Suprapubic skin (tissue), 4 donors: ENCODE measurements at regions not wholly inside any gene's neighbourhood (a gene's known extent, or its start where the extent isn't known, plus 50 kb on each side); places are given as distances from the start of the nearest gene placed in this dataset.

Source experiments
- DNase-seq, 2 donors: peaks; one replicate each; pipeline ENCODE4 v3.0.0-alpha.2; 2019; ENCODE audit warnings: low spot score in 2 of 2
- H3K27ac ChIP-seq: fragments of 200-600 bp; sonication (generic); one replicate; pipeline ENCODE4 v1.5.1; 2019
- H3K27me3 ChIP-seq: fragments of 200-600 bp; sonication (generic); one replicate; pipeline ENCODE4 v1.5.1; 2019
- H3K36me3 ChIP-seq: fragments of 200-600 bp; sonication (generic); one replicate; pipeline ENCODE4 v1.5.1; 2019
- H3K4me1 ChIP-seq: fragments of 200-600 bp; sonication (generic); one replicate; pipeline ENCODE4 v1.5.1; 2019
- H3K4me3 ChIP-seq: fragments of 200-600 bp; sonication (generic); one replicate; pipeline ENCODE4 v1.5.1; 2019; ENCODE audit warnings: mild to moderate bottlenecking
- H3K9me3 ChIP-seq: fragments of 200-600 bp; sonication (generic); one replicate; pipeline ENCODE4 v1.5.1; 2019
- EP300 ChIP-seq: sonication (generic); formaldehyde crosslinking; IDR thresholded peaks from one replicate; pipeline ENCODE4 v1.6.1; 2017; ENCODE audit warnings: antibody characterized with exemption
- POLR2A ChIP-seq, 2 donors: fragments of 450-650 bp; IDR thresholded peaks; one replicate each; pipeline ENCODE4 v1.6.1; 2017; ENCODE audit warnings: antibody characterized with exemption in 2 of 2, mild to moderate bottlenecking in 2 of 2, moderate library complexity in 2 of 2
- POLR2AphosphoS5 ChIP-seq, 3 donors: sonication (generic); formaldehyde crosslinking; IDR thresholded peaks; one replicate each; pipeline ENCODE4 v1.6.1; 2017; ENCODE audit warnings: antibody characterized with exemption in 3 of 3
- WGBS: methylation state at CpG from one replicate; pipeline ENCODE4 v1.1.5; 2018; 5-methylcytosine and 5-hydroxymethylcytosine counted together
- TF ChIP-seq, protein P1 (sequence below), 2 donors: fragments of 200-600 bp in 1 of 2; fragments of 450-650 bp in 1 of 2; sonication (generic) in 1 of 2; IDR thresholded peaks; one replicate each; pipeline ENCODE4 v1.5.1; 2016 to 2019; ENCODE audit warnings: antibody characterized with exemption in 2 of 2, mild to moderate bottlenecking in 1 of 2, moderate library complexity in 1 of 2

DNA sequence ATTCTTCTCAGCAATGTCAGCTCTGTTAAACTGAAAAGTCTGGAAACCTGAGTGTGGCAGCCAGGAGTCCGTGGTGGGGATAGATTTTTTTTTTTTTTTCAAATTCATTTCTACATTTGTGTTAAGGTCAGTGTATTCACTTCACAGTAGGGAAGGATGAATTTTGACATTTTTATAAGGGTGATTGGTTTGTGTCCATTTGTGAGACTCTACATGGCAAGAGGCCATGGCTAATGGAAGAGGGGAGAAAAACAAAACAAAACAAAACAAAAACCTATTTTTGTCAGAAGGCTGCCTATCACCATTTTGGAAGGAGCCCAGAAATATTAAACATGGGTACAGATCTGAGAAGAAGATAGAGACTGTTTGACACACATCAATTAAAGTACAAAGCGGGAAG, 176.1 kb downstream of the RMST start:
- no peak for DNase-seq
- WGBS = 75% methylated on average over 2 of the region's 2 CpGs
- TF ChIP-seq POLR2A (IDR thresholded peaks at IDR 0.05) = no peak
- TF ChIP-seq POLR2AphosphoS5 (IDR thresholded peaks at IDR 0.05) = no peak
- TF ChIP-seq, protein P1, sequence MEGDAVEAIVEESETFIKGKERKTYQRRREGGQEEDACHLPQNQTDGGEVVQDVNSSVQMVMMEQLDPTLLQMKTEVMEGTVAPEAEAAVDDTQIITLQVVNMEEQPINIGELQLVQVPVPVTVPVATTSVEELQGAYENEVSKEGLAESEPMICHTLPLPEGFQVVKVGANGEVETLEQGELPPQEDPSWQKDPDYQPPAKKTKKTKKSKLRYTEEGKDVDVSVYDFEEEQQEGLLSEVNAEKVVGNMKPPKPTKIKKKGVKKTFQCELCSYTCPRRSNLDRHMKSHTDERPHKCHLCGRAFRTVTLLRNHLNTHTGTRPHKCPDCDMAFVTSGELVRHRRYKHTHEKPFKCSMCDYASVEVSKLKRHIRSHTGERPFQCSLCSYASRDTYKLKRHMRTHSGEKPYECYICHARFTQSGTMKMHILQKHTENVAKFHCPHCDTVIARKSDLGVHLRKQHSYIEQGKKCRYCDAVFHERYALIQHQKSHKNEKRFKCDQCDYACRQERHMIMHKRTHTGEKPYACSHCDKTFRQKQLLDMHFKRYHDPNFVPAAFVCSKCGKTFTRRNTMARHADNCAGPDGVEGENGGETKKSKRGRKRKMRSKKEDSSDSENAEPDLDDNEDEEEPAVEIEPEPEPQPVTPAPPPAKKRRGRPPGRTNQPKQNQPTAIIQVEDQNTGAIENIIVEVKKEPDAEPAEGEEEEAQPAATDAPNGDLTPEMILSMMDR (IDR thresholded peaks at IDR 0.05) = no peak
- TF ChIP-seq EP300 = no peak
- H3K4me1 ChIP-seq = no peaks in the 10 kb centered on the region
- no peaks in the 10 kb centered on the region for H3K9me3 ChIP-seq
- H3K4me3 ChIP-seq = no peak overlapping the region
- H3K27ac ChIP-seq = no peak overlapping the region
- H3K36me3 ChIP-seq = no peaks in the 10 kb centered on the region
- H3K27me3 ChIP-seq = no peaks in the 10 kb centered on the region

DNA sequence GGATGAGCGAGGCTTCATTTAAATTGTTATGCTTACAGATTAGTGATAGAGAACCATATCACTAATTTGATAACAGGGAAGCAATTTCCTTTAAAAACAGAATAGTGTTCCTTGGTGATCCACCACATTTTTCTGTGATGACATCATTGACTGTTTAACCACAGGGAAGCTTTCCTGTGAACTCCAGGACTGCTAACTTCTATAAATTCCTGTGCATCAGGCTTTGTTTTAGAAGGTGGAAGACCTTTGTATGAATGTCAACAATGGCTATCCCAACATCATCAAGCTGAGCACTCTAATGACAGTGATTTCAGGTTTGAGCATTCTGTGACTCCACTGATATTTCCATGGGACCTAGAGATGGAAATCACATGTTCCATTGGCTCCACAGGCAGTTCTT, 177.1 kb downstream of the RMST start:
- no peaks in the 10 kb centered on the region for H3K9me3 ChIP-seq
- TF ChIP-seq, protein P1 (IDR thresholded peaks at IDR 0.05) = no peak
- no peak for TF ChIP-seq POLR2A (IDR thresholded peaks at IDR 0.05)
- TF ChIP-seq EP300 = no peak
- TF ChIP-seq POLR2AphosphoS5 (IDR thresholded peaks at IDR 0.05) = no peak
- no peak overlapping the region for H3K27ac ChIP-seq
- no peaks in the 10 kb centered on the region for H3K27me3 ChIP-seq
- H3K36me3 ChIP-seq = no peaks in the 10 kb centered on the region
- H3K4me3 ChIP-seq = no peak overlapping the region
- 97% methylated on average over 1 of the region's 1 CpG for WGBS
- DNase-seq = no peak
- no peaks in the 10 kb centered on the region for H3K4me1 ChIP-seq

DNA sequence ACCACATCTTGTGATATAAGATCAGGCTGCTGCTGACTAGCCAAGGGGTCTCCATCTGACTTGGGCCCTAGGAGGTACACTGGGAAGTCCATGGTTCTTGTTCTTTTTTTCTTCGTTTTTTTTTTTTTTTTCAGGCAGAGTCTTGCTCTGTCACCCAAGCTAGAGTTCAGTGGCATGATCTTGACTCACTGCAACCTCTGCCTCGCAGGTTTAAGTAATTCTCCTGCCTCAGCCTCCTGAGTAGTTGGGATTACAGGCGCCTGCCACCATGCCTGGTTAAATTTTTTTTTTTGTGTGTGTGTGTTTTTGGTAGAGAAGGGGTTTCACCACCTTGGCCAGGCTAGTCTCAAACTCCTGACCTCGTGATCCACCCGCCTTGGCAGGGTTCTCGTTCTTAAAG, 178.2 kb downstream of the RMST start:
- WGBS = 78% methylated on average over 6 of the region's 6 CpGs
- no peaks in the 10 kb centered on the region for H3K4me1 ChIP-seq
- H3K27ac ChIP-seq = no peak overlapping the region
- no peaks in the 10 kb centered on the region for H3K36me3 ChIP-seq
- H3K4me3 ChIP-seq = no peak overlapping the region
- TF ChIP-seq, protein P1 (IDR thresholded peaks at IDR 0.05) = no peak
- TF ChIP-seq EP300 (no peak), POLR2A (IDR thresholded peaks at IDR 0.05) (no peak), POLR2AphosphoS5 (IDR thresholded peaks at IDR 0.05) (no peak)
- H3K9me3 ChIP-seq = no peaks in the 10 kb centered on the region
- no peaks in the 10 kb centered on the region for H3K27me3 ChIP-seq
- no peak for DNase-seq

DNA sequence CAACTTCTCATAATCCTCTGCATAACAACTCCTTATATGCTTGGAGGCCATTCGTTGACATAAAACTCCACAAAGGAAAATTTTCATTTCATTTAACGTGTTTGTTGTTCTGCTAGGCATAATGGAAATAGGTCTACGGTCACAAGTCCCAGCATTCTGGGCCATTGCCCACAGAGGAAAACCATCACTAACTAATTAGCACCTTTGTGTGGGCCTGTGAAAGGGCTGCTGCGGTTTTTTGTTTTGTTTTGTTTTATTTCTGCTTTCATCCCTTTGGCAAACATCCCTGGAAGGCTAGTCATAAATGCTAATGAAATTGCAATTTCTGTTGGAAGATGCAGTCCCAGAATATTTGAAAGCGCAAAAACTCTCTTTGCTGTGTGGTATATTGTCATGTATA, 180.3 kb downstream of the RMST start:
- Histone ChIP-seq H3K4me3 (no peak overlapping the region), H3K27me3 (no peaks in the 10 kb centered on the region), H3K27ac (no peak overlapping the region), H3K9me3 (no peaks in the 10 kb centered on the region), H3K36me3 (no peaks in the 10 kb centered on the region), H3K4me1 (no peaks in the 10 kb centered on the region)
- WGBS = 62% methylated on average over 5 of the region's 5 CpGs
- TF ChIP-seq POLR2A (IDR thresholded peaks at IDR 0.05) (no peak), POLR2AphosphoS5 (IDR thresholded peaks at IDR 0.05) (no peak), EP300 (no peak)
- TF ChIP-seq, protein P1 (IDR thresholded peaks at IDR 0.05) = no peak
- no peak for DNase-seq

DNA sequence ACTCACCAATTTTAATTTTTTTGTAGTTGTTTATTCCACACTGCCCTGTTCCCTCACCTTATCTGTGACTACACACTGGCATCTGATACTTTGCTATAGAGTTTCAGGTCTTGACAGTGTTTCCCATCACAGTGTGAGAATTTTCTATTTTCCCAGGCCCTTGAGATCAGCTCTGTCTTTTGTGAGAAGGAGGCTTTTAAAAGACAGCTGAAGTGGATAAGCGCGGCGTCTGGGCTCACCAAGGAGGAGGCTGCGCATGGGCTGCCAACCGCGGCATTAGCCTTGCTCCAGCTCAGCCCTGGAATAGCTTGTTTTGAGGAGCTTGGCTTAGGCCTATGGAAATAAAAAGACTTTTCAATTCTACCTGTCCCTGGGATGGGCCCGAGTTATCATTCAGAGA, 181.3 kb downstream of the RMST start:
- no peaks in the 10 kb centered on the region for H3K27me3 ChIP-seq
- no peak for DNase-seq
- H3K36me3 ChIP-seq = no peaks in the 10 kb centered on the region
- H3K9me3 ChIP-seq = no peaks in the 10 kb centered on the region
- H3K27ac ChIP-seq = no peak overlapping the region
- 86% methylated on average over 7 of the region's 7 CpGs for WGBS
- no peaks in the 10 kb centered on the region for H3K4me1 ChIP-seq
- TF ChIP-seq POLR2A (IDR thresholded peaks at IDR 0.05) (no peak), POLR2AphosphoS5 (IDR thresholded peaks at IDR 0.05) (no peak), EP300 (no peak)
- TF ChIP-seq, protein P1 (IDR thresholded peaks at IDR 0.05) = no peak
- no peak overlapping the region for H3K4me3 ChIP-seq
